Ecto neural progenitor cell (in vitro differentiated cells): ENCODE measurements at regions not wholly inside any gene's neighbourhood (a gene's known extent, or its start where the extent isn't known, plus 50 kb on each side); places are given as distances from the start of the nearest gene placed in this dataset.

Experiments used
- DNase-seq: peaks from one replicate; pipeline ENCODE4 v3.0.0-alpha.2; 2018; ENCODE audit warnings: low spot score

DNA sequence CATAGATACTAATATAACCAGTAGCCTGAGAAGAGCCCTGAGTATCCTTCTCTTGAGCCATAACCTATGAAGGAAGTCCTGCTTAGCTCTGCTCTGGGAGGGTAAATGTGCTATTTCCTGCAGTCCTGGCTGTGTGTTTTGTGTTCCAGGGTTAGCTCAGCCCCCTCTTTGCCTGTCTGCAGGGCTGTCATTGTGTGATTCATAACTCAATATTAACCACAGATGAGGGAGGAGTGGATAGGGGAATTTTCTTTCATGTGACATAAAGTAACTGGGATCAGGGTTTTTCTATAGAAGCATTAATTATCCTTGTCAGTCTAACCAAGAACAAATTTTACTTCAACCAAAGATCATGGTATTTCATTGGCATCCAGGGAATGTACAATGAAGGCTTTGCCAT lies 183.3 kb upstream of the ZBTB20 start:
- DNase-seq, result no peak

DNA sequence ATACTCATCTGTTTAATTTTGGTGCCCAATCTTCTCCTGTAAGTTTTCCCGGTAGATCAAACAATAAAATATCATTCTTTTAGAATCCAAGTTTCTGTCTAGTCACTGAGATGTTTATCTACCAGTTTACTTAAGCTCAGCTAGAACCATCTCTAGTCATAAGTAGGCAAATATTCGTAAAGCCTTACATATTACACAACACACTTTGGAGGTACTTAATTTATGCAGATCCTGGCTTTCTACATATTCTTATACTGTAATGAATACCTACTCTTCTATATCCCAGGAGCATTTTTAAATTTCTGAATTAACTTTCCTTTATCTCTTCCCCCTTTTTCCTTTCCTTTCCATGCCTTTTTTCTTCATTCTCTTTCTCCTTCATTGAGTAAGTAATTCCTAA lies 185.9 kb upstream of the ZBTB20 start:
- no peak for DNase-seq

DNA sequence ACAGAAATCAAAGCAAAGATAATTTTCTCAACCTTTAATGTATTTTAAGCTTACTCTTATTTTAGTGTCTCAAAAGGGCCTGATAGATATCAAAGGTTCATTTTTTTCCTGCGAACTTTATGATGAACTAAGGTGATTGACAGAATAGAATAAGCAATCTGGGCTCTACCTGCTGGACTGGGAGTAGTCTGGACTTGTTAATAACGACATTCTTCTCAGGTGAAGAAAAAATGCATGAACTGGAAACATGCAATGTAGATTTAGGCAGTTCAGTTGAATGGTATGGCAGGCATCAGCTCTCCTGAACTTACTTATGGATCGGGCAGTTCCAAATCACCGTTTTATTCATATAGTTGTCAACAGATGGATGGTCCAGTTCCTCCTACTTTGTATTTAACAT lies 189.7 kb upstream of the ZBTB20 start:
- DNase-seq, result no peak

DNA sequence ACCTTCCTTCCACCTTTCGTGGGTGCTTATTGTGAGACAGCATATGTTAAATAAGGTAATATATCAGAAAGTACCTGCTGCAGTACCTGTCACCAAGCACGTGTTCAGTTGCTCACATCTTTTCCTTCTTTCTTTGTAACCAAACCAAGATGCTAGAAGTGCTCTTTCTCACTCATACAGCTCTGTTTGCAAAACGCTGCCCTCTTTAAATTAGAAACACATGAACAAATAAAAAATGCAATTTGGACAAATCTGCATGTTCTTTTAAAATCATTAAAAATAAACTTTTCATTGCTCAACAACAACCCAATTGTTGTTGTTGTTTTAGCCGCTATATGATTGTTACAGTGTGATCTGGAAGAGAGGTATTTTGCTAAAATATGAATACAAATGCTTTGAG lies 193.5 kb upstream of the ZBTB20 start:
- no peak for DNase-seq

DNA sequence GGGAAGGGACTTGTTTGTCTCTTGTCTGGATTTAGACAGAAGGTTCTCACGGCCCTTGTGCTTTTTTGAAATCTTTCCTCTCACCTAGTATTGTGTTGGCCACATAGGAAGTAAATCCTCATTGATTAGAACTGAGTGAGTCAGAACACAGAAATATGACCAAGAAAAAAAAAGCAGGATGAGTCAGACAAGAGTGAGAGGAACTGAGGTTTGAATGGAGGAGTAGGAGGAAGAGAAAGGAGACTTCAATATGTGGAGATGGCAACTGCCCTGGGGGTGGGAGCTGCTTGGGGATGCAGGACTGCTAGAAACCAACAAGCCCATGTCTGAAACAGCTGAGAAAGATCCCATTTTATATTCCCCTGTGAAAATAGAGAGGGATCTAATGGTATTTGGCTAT lies 194.1 kb upstream of the ZBTB20 start:
- DNase-seq, result no peak

DNA sequence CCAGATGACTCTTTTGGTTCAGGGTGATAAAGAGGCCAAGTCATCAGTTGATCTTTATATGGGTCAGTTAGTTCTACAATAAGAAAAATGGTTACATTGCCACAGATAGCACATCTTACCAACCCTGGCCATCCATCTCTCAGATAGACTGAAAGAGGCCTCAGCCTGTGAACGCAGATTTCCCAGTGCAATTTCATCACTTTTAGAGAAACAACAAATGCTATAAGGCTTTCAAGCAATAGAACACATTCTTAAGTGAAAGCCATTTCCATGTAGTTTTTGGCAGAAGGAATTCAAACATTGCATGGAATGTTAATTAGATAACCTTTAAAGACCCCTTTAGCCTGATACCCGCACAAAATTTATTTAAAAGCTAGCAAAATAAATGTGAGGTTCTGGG lies 200.6 kb upstream of the ZBTB20 start:
- DNase-seq, result no peak

DNA sequence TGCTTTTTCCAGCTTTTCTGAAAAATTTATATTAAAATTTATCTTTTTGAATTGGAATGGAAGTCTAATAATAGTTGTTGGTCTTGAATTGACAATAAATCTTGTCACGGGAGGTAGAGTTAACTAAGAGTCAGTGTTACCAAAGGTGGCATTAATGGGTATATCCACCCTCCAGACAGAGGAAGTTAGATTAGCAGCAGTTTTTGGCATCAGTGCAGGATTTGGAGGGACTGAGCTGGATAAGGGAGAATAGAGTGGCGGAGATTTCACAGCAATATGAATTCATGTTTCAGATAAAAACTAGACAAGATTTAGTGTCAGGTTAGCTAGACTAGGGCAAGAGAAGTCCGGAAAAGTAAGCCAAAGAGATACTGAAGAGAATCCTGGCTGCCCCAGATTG lies 201.3 kb upstream of the ZBTB20 start:
- DNase-seq, result no peak

DNA sequence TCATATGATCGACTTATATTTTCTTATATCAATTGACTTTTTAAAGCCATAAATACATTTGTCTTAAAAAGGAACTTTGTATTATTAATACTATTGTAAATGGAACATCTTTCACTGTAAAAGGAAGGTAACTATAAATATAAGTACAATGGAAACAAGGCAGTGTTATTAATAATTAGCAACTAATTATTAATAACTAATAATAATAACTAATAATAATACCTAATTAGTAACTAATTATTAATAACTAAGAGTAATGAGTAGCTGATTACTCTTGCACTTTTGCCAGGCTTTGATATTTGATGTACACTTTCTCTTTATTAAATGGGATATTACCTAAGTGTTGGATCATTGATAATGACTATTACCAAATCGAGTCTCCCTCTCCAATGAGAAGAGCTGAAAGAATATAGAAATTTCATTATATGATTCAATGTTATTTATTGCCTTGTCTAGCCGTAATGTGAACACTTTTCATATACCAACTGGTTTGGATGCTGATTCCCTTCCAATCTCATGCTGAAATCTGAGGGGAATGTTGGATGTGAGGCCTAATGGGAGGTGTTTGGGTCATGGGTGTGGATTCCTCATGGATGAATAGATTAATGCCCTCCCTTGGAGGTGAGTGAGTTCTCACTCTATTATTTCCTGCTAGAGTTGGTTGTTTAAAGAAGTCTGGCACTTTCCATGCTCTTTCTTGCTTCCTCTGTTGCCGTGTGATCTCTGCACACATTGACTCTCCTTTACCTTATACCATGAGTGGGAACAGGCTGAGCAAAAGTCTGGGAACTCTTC lies 202.1 kb upstream of the ZBTB20 start:
- DNase-seq, result no peak

DNA sequence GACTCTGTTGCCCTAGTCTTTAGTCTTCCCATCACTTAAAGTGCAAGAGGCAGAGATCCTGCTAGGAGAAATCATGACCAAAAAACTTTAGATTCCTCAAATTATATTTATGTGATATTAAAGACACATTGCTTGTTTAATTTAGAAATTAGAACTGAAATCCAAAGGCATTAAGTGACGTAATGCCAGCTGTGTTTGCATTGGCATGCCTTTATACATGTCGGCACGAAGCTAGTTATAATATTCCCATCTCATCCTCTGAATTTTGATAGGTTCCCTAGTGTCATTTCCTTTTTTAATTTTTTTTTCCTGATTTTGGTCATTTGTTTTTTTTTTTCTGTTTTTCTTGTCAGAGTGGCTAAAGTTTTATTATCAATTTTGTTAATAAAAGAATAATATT lies 203.5 kb upstream of the ZBTB20 start:
- DNase-seq, result no peak

DNA sequence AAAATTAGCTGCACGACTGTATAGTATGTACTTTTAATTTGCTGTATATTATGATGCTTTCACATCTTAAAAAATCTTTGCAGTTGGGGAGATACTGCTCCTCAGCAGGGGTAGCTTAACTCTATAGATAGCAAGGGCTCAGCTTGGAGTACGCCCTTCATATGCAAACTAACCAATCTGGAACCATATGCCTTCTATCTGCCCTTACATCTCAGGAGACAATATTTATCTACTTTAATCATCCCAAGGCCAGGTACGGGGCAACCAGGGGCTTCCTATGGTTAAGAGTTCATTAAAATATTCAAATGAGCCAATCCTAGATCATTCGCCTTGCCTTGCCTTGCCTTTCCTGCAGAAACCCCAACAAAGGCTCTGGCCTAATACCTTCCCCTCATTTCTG lies 204.1 kb upstream of the ZBTB20 start:
- DNase-seq, result no peak

DNA sequence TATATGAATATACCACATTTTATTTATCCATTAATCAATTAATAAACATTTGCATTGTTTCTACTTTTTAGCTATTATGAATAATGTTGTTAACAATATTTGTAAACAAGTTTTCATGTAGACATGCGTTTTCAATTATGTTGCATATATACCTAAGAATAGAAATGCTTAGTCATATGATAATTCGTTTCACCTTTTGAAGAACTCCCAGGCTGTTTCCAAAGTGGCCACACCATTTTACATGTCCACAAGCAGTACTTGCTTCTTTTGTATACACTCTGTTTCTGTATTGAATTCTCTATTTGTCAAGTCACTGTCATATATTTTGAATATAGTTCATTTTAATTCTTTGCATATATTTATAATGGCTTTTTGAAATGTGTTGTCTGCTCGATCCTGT lies 206.9 kb upstream of the ZBTB20 start:
- DNase-seq, result no peak

DNA sequence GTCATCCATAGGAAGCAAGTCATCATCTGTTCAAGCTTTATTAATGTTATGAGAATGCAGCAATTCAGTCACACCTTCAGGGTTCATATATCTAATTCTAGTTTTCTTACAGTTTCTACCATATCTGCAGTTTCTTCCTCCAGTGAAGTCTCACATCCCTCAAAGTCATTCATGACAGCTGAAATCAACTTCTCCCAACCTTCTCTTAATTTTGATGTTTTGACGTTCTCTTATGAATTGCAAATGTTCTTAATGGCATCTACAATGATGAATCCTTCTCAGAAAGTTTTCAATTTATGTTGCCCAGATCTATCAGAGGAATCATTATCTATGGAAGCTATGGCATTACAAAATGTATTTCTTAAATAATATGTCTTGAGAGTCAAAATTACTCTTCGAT lies 210.4 kb upstream of the ZBTB20 start:
- no peak for DNase-seq

DNA sequence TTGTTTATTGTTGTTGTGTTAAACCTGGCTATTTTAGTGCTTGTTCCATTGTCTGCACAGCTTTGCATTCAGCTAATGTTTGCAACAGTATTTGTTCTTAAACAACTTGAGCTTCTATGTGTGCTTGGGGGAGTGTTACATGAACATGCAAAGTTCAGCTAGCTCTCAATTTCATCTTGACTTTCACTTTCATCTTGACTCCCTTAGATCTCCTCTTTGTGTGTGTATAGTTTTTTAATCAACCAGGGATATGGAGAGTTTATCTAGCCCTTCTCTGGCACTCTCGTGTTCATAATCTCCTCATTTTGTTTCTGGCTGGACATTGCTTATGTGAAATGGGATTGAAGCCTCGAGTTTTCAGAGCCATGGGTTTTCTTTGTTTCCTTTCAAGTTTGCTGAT lies 212.4 kb upstream of the ZBTB20 start:
- DNase-seq, result no peak

DNA sequence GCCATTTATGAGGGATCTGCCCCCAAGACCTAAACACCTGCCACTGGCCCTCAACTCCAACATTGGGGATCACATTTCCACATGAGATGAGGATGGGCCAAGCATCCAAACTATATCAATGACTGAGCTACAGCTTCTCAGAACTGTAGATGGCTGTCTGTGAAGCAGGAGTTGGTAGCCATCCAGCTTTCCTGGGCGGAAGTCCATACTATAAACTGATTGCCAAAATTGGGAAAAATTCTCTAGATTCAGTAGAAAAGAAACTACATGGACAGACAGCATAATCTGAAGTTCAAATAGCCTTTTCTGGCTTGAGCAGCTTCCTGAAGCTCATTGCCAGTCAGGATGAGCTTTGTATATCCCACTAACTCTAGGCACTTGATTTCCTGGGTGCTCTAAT lies 214.7 kb upstream of the ZBTB20 start:
- DNase-seq, result no peak

DNA sequence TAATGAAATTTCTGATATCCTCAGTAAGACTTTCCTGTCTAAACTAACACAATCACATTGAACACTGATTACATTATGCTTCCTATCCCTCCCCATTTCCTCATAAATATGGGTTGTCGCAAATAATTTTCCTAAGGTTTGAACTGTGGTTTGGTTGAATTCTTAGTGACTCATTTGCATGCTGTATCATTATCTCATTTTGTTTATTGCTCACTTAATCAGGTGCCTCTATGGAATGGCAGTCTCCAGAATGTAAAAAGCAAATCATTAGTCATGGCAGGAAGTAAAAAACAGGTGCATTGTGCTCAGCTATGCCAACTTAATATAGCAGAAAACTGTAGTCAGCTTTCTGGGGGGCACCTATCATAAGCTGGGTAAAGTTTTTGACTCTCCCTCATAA lies 216.0 kb upstream of the ZBTB20 start:
- DNase-seq, result no peak

DNA sequence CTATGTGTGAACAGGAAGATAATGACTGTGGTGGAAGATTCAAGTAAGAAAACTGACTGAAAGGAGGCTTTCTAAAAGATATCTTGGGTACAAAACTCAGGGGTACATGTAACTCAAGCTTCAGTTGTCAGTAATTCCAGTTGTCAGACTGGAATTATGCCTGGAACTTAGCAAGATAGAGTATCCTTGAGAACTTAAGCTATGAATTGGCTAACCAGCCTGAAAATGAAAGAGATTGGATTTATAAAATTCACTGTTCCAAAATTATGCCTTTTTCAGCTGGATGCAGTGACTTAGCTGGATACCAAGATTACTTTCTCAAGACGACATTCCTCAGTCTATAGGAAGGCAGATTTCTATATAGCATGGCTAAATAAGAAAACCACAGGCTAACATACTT lies 221.9 kb upstream of the ZBTB20 start:
- no peak for DNase-seq

DNA sequence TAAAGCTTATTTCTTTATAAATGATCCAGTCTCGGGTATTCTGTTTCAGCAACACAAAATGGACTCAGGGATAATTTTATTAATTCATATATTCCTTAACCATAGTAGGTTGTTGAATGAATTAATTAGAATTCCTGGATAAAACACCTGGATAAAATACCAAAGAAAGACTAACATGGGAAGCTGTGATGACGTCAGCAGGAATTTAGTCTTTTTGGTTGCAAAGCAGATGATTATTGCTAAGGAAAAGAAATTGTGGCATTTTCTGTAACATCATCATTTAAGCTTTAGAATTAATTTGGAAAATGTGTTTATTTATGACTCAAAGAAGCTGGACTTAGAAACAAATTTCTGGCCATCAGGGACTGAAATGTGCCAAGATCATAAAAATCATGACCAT lies 228.3 kb upstream of the ZBTB20 start:
- no peak for DNase-seq

DNA sequence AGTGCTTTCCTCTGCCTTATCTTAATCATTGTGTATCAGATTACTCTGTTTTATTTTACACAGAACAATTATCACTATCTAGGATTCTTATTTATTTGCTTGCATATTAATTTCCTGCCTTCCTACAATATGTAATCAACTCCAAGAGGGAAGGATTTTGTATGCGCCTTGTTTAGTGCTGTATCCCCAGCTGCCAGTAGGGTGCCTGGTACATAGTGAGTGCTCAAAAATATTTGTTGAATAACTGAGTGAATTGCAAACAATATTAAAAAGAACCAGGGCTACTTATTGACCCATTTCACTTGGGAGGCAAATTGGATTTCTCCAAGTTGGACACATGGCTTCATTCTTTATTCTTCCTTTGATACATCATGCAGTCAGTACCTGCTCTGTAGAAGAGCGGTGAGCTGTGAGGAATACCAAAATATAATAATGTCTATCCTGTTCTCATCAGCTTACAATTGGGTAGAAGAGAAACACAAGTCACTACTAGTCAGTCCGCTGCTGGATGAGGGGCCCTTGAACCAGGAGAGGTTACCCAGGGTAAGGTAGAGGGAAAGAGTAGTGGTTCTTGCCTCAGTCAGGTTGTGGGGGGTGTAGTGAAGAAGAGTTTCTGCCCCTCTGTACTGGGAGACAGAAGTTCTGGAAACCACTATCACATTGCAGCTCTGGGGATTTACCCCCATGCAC lies 233.9 kb upstream of the ZBTB20 start:
- no peak for DNase-seq

DNA sequence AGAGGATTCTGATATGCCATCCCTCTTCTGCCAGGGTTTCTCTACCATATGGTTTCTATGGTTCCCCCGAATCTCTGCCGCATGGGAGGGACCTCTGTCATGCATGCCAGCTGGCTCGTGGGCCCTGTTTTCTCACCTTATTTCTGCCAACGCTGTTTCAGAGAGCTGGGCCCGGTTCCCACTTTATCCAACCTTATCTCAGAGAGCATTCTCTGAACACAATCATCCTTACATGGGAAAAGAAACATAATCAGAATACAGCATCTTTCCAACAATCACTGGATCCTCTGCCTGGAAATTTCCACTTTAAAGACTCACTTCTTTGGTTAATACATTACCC lies 234.5 kb upstream of the ZBTB20 start:
- no peak for DNase-seq

DNA sequence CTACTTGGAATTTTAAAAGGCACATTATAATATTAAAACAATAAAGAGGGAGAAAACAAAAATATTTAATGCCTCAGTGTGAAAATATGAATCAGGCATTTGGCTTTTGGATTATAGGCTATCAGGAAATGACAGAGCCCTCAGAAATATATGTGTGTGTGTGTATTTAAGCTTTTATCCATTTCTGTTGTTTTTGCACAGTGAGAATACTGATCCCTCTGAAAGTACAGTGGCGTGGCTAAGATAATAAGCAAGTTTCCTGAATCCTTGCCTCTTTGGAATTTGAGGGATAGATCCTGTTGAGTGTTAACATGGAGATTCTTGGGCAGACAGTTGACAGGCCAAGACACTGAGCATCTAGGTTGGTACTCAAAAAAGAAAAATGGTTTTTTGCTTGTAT lies 234.8 kb upstream of the ZBTB20 start:
- no peak for DNase-seq

DNA sequence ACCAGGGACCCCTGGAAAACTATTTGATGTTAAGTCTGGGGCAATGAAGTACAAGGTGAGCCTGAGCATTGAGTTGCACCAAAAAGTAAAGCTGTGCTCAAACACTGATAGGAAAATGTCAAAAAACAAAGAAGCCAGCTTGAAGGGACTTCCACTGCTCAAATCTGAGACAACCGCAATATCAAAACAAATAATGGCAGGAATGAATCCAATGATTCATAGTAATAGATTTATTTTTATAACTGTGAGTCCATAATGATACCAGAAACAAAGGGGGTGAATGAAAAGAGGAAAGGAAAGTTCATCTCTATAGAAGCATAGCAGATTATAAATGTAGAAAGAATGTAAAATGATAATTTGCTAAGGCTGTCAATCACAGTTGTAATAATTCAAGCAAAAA lies 237.3 kb upstream of the ZBTB20 start:
- DNase-seq, result no peak

DNA sequence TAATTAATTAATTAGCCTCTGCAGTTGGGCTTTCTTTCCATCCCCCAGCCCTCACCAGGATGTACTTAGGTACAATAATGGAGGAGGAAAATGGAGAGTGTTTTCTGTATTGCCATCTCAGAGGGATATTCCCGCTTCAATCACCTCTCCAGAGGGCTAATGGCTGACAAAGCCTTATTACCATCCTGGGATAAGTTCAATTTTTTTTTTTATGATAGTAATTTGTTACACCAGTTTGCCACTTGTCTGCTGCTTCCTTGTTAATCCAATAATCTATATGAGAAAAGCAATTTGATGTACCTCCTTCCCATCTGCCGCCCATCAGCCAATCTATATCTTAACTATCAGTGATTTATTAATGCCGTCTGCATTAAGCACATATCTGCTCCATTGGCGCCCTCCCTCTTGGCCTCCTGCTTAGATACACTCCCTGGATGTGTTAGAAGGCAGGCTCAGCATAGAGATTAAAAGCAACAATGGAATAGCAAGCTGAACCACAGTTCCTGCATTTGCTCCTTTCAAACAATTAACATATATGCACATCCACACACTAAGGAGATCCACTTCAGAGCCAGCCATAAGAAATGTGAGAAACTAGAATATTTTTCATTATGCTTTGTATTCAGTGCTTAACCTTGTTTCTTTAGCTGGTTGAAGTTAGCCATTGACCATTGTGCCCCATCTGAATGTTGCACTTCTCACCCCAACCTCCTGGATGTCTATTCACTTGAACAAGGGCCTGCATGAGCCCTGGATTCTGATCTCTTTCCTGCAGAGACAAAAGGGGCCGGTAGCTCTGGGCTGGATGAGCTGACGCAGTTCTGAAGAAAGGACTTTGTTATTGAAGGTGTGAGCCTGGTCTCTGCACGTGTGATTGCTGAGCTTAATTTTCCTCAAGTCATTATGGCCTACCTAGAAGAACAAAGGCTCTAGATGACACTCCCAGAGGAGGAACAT lies 237.3 kb upstream of the GAP43 start:
- no peak for DNase-seq

DNA sequence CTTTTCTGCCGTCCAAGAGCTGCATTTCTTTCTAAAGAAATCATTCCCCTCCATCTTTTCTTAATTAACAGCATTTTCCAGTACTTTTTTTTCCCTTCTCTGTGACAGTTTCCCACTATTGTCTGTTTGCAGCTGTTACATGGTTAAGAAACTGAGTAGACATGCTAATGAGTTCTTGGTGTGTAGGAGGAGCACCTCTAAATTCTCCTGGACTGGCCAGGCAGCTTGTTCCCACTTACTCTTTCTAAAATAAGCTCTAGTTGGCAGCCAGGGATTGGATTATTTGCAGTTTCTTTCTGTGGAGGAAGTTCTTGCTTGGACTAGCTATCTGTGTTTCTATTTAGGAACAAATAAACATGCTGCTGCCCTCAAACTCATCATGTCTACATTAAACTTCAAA lies 235.1 kb upstream of the GAP43 start:
- no peak for DNase-seq
